Fibroblast of pulmonary artery (primary cell): ENCODE measurements at regions not wholly inside any gene's neighbourhood (a gene's known extent, or its start where the extent isn't known, plus 50 kb on each side); places are given as distances from the start of the nearest gene placed in this dataset.

Experiments used
- DNase-seq: peaks from one replicate; pipeline ENCODE4 v3.0.0-alpha.2; 2010; ENCODE audit warnings: low read depth
- H3K4me3 ChIP-seq: replicated peaks from 2 replicates; pipeline ENCODE4 v1.5.1; 2011; ENCODE audit warnings: low read depth, mild to moderate bottlenecking, control low read depth, low read length, moderate library complexity
- TF ChIP-seq, protein P1 (sequence below): IDR thresholded peaks from 2 replicates; pipeline ENCODE4 v1.5.1; 2011; ENCODE audit warnings: mild to moderate bottlenecking, control low read depth, low read length, inconsistent platforms; ENCODE audit errors: missing control alignments

DNA sequence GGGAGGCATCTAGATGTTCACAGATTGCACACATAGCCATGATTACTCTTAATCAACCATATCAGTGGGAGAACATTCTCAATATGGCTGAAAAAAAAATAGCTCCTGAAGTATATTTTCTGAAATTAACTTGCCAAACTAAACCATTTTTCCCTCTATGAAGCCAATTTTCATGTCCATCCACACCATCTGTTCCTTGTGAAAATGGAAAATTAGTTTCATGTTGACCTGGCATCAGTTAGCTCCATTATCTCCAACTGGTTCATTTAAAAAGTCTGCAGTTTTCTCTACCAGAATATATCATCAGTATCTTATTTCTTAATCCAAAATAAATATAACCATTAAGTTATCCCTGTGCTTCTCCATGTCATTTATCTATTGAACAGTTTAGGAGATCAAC lies 138.8 kb upstream of the CDH10 start:
- no peak overlapping the region for H3K4me3 ChIP-seq
- no peak for DNase-seq
- TF ChIP-seq, protein P1, sequence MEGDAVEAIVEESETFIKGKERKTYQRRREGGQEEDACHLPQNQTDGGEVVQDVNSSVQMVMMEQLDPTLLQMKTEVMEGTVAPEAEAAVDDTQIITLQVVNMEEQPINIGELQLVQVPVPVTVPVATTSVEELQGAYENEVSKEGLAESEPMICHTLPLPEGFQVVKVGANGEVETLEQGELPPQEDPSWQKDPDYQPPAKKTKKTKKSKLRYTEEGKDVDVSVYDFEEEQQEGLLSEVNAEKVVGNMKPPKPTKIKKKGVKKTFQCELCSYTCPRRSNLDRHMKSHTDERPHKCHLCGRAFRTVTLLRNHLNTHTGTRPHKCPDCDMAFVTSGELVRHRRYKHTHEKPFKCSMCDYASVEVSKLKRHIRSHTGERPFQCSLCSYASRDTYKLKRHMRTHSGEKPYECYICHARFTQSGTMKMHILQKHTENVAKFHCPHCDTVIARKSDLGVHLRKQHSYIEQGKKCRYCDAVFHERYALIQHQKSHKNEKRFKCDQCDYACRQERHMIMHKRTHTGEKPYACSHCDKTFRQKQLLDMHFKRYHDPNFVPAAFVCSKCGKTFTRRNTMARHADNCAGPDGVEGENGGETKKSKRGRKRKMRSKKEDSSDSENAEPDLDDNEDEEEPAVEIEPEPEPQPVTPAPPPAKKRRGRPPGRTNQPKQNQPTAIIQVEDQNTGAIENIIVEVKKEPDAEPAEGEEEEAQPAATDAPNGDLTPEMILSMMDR: no peak

DNA sequence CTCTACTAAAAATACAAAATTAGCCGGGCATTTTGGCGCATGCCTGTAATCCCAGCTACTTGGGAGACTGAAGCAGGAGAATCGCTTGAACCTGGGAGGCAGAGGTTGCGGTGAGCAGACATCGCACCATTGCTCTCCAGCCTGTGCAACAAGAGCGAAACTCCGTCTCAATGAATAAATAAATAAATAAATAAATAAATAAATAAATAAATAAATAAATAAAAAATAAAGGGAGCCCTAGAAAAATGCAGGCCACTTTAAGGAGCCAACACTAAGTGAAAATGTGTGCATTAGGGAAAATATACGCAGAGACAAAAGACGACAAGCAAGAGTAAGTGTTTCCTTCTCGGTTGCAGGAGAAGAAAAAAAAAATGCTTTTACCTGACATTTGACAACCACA lies 132.6 kb upstream of the CDH10 start:
- TF ChIP-seq, protein P1: no peak
- no peak overlapping the region for H3K4me3 ChIP-seq

DNA sequence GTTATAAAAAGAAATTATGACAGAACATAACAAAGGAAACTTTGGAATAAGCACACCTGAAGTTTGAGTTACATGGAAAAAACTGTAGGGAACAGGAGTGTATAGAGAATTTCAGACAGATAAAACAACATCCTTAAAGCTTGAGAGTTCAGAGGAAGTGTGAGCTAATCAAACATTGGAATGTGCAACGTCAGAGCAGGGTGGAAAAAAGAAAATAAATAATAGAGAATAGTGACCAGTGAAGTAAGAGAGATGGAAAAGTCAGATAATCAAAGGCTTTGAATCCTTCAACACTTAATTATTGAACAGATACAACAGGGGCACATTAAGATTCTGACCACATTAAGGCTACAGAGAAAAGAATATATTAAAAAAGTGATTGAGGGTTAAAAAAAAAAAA lies 128.5 kb upstream of the CDH10 start:
- DNase-seq: peak; percentile 14
- TF ChIP-seq, protein P1: no peak
- H3K4me3 ChIP-seq: no peak overlapping the region

More for the DNA sequence above, 132.6 kb upstream of the CDH10 start:
- DNase-seq: no peak

DNA sequence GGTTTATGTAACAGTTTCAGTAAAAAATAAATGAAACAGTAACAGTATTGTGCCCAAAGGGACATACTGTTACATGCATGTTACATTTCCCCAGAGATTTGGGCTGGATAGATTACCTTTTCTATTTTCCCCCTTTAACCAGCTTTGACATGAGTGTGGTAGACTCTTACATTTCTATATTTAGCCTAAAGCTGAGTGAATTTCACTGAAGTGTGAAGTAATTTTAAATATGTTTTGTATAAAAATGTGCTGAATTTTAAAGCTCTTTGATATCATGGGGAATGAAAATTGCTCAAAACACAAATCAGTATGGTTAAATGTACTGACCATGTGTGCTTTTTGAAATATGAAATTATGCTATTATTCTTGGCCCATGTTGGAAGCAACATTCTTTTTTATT lies 122.3 kb upstream of the CDH10 start:
- no peak overlapping the region for H3K4me3 ChIP-seq
- TF ChIP-seq, protein P1: no peak
- DNase-seq: no peak

DNA sequence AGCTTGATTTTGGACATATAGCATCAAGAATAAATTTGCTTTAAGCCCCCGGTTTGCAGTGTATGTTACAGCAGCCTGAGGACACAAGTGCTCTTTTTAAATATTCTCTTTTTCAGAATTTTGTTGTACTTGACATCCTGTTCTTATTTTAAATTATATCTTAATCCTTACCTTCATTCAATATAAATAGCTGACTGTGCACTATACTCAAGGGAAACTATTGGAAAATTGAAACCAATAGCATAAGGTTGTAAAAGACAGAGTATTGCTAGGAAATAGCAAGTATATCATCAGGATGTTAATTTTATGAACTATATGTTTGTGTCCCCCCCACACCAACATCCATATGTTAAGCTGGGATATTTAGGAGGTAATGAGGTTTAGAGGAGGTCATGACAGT lies 120.4 kb upstream of the CDH10 start:
- no peak for DNase-seq
- TF ChIP-seq, protein P1: no peak
- H3K4me3 ChIP-seq: no peak overlapping the region

DNA sequence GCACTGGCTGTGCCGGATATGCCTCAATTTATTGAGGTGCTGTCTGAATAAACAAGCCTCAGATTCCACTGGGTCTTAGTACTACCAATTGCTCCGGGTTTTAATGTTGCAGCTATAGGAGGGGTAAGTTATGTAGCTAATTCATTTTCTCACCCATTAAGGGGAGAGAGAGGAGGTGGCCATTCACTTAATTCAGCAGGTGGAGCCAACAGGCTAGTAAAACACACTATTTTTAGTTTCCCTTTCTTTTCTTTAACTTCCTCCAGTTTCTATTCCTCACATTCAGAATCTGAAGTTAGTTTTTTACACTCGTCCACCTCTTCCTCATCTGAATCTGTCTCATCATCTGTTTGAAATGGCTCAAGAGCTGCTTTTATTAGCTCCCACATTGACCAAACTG lies 105.6 kb upstream of the CDH10 start:
- TF ChIP-seq, protein P1: no peak
- no peak overlapping the region for H3K4me3 ChIP-seq
- DNase-seq: no peak

DNA sequence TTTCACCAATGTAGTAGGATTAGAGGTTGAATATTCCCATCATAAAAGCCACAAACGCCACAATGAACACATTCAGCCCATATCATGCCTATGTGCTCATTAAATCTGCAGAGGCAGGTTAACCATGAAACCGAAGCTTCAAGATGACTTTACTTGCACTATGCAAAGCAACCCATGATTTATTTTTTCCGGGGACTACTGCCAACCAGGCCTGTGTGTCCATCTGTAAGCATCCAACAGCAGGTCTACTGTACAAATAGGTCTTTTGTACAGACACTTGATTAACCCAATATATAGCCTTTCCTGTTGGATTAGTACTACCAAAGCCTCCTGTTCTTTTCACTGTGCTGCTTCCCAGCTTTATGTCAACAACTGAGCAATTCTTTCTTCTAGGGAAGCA lies 104.9 kb upstream of the CDH10 start:
- DNase-seq: peak; percentile 3
- no peak overlapping the region for H3K4me3 ChIP-seq
- TF ChIP-seq, protein P1: no peak
